GM18505 (cell line): ENCODE measurements at regions not wholly inside any gene's neighbourhood (a gene's known extent, or its start where the extent isn't known, plus 50 kb on each side); places are given as distances from the start of the nearest gene placed in this dataset.
"Not testable (repeated sequence)": the region's sequence is repeated elsewhere in the genome, so short reads cannot be mapped to it uniquely, and the experiment has no call there.

Source experiments
- ATAC-seq: cut with Tn5 transposase; IDR thresholded peaks from one replicate; pipeline ENCODE4 v1.9.1; 2021; ENCODE audit not compliant: unreplicated experiment
- POLR2A ChIP-seq: IDR thresholded peaks from 4 replicates; pipeline ENCODE4 v1.6.1; 2011; ENCODE audit warnings: borderline replicate concordance; ENCODE audit not compliant: insufficient read depth, insufficient read length; ENCODE audit errors: extremely low read depth

DNA sequence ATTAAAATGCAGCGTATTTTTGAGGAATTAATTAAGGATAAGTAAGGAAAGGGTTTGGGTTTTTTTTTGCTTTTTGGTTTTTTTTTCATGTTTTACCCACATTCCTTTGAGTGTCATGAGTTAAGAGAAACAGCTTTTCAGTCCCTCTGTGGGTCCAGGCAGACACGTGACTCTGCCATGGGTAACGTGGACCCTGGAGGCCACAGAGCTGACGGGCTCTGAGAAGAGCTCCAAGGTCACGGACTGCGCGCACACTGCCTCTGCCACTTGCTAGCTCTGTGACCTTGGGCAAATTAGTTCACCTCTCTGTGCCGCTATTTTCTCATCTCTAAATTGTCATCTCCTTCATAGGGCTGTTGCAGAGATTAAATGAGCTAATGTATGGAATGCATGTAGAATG, 588.2 kb upstream of the CDH11 start:
- TF ChIP-seq POLR2A: no peak
- no peak for ATAC-seq

DNA sequence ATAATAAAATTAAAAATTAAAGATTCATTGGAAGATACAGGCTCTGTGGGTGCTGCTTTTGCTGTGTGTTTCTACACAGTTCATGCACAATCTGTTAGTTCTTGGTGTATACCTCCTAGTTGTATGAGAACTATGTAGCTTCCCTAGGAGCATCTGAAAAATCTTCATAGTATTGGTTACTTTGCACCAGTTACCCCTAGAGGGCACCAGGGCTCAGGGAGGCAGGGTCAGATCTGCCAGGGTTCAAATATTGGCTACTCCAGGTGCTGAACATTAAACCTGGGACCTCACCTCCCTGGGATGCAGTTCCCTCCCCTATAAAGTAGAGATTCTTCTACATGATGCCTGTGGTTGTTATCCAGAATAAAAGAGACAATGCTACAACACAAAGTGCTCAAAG, 583.0 kb upstream of the CDH11 start:
- TF ChIP-seq POLR2A: no peak
- ATAC-seq: no peak

DNA sequence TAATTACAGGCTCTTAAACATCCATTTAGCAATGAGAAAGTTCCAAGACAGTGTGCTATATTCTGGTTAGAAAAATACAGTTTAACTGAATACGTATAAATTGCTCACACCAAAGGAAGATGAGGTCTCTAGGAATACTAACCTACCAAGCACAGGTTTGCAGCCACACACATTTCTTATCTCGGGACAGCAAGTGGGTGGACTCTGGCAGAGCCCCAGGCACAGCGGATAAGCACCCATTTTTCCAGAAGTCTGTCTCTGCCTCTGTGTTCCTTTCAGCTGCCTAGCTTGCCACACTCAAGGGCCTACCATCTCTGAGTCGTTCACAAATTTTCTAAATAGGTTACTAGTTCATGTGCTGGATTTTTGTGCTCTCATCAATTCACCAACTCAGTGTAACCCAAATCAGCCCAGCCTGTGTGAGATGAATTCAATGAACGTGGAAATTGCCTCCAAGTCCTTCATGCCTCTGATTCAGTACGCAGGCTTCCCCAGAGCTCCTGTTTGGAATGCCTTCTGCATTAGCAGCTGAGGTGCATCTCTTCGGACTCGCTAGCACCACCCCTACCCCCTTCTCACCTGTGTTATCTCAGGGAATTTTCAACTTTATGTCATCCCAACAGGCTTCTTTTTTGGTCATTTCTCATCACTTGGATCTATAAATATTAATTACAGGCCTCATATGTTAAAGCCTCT, 581.0 kb upstream of the CDH11 start:
- no peak for ATAC-seq

DNA sequence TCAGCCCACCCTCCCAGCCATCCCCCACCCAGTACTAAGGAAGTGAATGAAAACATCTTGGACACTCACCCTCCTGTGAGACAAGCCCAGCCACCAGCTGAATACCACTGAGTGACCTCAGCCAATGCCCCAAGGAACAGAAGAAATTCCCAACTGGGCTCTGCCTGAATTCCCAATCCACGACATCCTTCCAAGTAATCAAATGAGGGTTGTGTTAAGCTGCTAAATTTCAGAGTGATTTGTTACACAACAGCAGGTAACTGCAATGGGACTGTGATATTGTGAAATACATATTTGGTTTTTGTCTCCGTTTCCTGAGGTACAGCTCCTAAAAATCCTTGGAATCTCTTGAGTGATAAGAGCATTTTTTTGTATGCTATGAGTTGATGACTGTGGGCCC, 578.7 kb upstream of the CDH11 start:
- TF ChIP-seq POLR2A: no peak
- no peak for ATAC-seq

More for the DNA sequence above, 581.0 kb upstream of the CDH11 start:
- no peak for TF ChIP-seq POLR2A

DNA sequence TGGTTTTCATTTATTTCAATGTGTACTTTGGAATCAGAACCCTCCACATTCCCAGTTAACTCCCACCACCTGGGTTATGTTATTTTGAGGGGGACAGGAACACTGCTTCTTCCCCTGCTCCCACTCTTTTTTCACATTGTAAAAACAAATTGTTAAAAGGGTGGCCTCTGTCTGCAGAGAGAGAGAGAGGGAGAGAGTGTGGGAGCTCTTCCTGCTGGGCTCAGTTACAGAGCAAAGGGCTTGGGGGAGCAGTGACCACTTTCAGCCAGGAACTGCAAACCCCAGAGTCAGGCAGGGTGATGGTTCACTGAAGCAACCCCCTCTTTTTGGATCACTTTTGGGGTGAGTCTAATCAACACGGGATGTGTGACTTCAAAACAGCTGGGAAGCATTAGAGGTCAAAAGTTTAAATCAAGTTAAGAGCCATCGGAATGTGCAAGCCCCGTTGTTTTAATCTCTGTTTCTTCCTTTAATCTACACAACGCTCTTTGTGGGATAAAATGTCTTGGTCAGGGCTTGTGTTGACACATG, 577.0 kb upstream of the CDH11 start:
- no peak for ATAC-seq
- TF ChIP-seq POLR2A: no peak

DNA sequence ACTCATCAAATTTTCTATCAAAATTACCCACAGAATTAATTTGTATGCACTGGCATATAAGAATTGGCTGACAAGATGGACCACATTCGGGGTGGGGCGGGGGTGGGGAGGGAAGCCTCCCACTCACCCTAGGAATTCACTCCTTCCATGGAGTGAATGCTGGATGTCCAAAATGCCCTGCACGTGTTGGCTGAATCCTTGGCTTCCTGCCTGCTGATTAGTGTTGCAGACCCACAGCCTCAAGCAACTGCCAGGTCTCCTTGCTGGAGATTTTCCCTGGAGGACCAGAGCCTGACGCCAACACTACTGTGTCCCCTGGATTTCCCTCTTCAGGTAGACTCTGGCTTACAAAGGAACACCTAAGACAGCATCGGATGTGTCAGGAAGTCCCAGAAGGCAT, 575.7 kb upstream of the CDH11 start:
- no peak for ATAC-seq
- TF ChIP-seq POLR2A: no peak

DNA sequence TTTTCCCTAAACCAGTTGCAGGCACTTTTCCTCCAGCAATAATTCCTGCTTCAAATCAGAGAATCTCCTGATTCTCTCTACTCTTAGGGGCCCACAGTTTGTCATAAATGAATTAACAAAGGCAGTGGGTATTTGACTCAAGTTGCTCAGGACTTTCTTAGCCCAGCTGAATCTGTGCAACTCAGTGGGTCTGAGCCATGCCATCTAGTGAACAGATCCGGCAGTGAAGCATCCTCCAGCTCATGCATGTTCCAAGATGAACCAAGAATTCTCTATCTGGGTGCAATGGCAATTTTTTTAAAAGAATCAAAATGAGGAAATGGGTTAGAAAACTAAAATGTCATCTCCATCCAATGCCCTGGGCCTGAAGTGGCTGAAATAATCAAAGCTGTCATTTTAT, 575.2 kb upstream of the CDH11 start:
- ATAC-seq: no peak
- TF ChIP-seq POLR2A: no peak

DNA sequence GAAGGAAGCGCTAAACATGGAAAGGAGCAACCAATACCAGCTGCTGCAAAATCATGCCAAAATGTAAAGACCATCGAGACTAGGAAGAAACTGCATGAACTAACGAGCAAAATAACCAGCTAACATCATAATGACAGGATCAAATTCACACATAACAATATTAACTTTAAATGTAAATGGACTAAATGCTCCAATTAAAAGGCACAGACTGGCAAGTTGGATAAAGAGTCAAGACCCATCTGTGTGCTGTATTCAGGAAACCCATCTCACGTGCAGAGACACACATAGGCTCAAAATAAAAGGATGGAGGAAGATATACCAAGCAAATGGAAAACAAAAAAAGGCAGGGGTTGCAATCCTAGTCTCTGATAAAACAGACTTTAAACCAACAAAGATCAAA, 570.0 kb upstream of the CDH11 start:
- ATAC-seq: not testable (repeated sequence)

DNA sequence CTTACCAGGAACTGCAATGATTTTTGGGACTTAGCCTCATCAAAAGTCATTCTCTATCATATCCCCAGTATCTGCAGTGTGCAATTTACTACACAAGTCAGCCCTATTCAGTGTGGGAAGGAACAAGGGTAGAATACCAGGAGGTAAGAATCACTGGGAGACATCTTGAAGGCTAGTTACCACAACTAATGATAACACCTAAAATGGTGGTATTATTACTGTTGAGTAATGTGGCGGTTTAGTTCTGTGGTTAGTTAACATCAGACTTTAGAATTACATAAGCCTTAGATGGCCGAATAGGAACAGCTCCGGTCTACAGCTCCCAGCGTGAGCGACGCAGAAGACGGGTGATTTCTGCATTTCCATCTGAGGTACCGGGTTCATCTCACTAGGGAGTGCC, 567.9 kb upstream of the CDH11 start:
- ATAC-seq: no peak
- TF ChIP-seq POLR2A: no peak

DNA sequence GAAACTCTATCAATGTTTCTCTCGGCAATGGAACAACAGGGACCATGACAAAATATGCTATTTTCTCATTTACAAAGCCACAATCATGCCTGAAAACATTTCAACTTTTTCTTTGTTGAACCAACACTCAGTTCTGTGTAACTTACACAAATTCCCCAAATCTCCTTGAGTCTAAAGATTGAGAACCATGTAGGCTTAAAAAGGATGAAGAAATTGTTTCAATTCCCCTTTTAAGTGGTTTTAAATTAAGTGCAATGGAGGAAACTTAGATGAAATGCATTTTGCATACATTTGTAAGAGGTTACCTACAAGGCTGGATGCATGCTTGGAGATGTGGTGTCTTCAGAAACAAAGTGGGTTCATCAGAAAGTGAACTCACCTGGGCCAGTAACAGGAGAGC, 566.4 kb upstream of the CDH11 start:
- no peak for TF ChIP-seq POLR2A
- ATAC-seq: no peak

DNA sequence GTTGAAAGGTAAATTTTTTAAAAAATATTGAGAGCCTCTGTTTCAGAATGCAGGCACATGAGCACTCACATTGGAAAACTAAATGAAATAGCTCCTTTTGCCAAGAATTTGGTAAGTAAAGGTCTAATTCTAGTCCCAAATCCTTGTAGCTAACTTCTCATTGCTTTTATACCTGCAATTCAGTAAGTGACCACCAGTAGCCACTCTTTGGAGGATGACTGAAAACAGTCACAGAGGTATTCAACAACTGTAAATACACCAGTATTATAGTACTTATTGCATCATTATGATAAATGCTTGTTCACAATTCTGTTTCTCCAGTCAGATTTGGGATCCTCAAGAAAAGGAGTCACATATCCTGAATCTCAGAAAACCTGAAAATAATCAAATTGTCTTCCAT, 562.4 kb upstream of the CDH11 start:
- ATAC-seq: no peak
- TF ChIP-seq POLR2A: no peak

DNA sequence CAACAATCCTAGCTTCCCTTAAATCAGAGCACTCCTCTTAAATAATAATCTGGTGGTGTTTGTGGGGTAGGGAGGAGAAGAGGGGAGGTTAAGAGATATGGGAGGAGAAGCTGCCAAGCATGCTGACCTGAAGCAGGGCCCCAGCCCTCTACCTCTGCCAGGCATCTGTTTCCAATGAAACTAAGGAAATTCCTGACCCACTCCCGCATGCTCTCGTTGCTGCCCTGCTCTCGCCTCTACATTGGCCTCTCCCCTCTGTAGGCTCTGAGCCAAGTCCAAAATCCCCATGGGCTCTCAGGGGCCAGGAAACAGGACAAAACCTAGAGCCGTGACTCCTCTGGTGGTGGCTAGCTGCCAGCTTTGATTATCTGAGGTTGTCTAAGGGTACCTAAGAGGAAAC, 559.5 kb upstream of the CDH11 start:
- no peak for TF ChIP-seq POLR2A
- ATAC-seq: no peak

DNA sequence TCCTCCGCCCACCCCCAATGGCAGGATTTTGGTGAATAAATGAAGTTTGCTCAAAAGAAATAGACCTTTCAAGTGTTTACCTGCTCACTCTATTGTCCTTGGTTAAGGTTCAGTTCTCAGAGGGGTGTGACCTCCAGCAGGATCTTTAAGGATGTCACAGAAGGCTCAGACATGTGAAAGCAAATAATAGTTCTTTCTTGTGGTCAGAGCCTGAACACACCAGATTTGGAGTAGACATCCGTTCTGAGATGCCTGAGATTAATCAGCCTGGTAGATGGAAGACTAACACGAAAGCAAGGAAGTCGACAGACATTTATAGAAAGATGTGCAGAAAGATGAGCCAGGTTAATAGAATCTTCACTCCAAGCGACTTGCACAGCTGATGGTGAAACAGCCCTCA, 557.9 kb upstream of the CDH11 start:
- TF ChIP-seq POLR2A: no peak

DNA sequence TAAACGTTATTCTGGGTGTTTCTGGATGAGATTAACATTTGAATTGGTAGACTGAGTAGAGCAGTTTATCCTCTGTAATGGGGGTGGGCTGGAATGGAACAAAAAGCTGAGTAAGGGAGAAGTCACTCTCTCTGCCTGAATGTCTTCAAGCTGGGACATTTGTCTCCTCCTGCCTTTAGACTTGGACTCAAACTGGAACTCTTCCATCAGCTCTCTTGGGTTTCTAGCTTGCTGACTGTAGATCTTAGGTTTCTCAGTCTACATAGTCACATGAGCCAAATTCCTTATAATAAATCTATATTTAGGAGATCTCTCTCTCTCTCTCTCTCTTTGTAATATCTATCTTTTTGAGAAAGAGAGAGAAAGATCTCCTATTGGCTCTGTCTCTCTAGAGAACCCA, 553.3 kb upstream of the CDH11 start:
- TF ChIP-seq POLR2A: no peak
- no peak for ATAC-seq

More for the DNA sequence above, 557.9 kb upstream of the CDH11 start:
- ATAC-seq: no peak

DNA sequence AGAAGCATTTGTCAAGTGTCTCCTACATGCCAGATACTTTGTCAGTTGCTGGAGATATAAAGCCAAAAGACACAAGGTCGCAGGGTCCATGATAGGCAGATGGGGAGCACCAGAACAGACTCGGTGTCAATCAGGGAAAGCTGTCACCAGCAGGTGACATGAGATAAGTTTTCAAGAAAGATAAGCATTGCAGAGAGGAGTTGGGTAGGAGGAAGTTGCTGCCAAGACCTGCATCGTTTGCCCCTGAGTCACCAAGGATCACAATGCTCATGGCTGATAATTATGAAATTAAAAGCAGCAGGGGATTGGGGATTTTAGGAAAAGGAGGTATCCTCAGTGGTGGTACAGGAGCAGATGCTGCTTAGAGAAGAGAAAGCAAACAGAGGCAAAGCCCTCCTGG, 551.1 kb upstream of the CDH11 start:
- no peak for ATAC-seq
- TF ChIP-seq POLR2A: no peak

DNA sequence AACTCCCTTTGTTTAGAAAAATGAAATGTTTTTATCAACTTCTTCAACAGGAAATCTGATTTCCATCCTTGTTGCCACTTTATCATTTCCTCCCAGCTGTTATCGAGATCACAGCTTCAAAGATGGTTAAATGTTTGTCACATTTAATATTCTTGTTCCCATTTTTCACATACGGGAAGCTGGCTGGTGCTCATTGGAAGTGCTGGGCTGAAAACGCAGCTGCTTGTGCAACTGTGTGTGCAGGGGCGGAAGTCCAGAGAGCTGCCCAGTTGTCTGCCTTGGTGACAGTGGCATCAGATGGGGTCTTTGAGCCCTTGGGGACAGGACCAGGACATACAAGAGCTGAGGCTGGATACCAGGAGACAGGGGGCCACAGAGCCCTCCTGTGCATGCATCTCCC, 549.2 kb upstream of the CDH11 start:
- no peak for TF ChIP-seq POLR2A
- no peak for ATAC-seq

DNA sequence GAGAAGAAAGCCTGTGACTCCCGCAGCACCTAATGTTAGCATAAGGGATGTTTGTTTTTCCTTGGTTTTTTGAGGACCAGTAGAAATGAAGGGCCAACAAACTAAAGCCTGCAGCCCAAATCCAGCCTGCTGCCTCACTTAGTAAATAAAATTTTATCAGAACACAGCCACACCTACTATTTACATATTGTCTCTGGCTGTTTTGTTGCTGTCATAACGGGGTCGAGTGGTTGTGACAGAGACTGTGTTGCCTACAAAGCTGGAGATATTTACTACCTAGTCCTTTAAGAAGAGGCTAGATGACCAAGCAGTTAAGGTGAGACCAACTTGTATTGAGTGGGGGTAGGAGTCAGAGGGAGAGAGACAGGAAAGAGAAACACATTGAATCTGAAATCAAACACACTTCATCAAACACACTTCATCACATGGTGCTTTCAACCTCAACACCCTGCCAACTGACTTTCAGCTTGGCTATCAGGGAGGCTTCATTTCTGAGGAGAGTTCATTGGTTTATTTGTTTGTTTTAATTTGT, 546.3 kb upstream of the CDH11 start:
- no peak for ATAC-seq
- TF ChIP-seq POLR2A: no peak
